ENCODE measurements at regions not wholly inside any gene's neighbourhood (a gene's known extent, or its start where the extent isn't known, plus 50 kb on each side); places are given as distances from the start of the nearest gene placed in this dataset.
"Not testable (repeated sequence)": the region's sequence is repeated elsewhere in the genome, so short reads cannot be mapped to it uniquely, and the experiment has no call there.

- no peaks in the 10 kb centered on the region for H3K27me3 ChIP-seq (ENCODE audit: insufficient read depth, low read length, poor library complexity, severe bottlenecking)
- no peaks in the 10 kb centered on the region for H4K20me1 ChIP-seq (ENCODE audit: insufficient read depth, low read length, poor library complexity, severe bottlenecking)
- H3K4me2 ChIP-seq (ENCODE audit: low read depth, low read length, poor library complexity, severe bottlenecking) = no peak overlapping the region
- H3K9ac ChIP-seq (ENCODE audit: low read depth, low read length, poor library complexity, severe bottlenecking) = no peak overlapping the region
- no peaks in the 10 kb centered on the region for H3K79me2 ChIP-seq (ENCODE audit: insufficient read depth, low read length)
- H3K36me3 ChIP-seq (ENCODE audit: insufficient read depth, low read length) = no peaks in the 10 kb centered on the region
- H2AFZ ChIP-seq (ENCODE audit: low read length) = peak overlapping the region; percentile 57
- H3K4me1 ChIP-seq (ENCODE audit: insufficient read depth, low read length, poor library complexity, severe bottlenecking) = no peaks in the 10 kb centered on the region
- no peak for TF ChIP-seq EZH2phosphoT487 (IDR thresholded peaks at IDR 0.05; ENCODE audit: borderline replicate concordance)
- no peak for TF ChIP-seq CTCF (conservative IDR thresholded peaks at IDR 0.05; ENCODE audit: low read length)
- no peaks in the 10 kb centered on the region for H3K9me3 ChIP-seq (ENCODE audit: insufficient read depth, low read depth, low read length)
- H3K4me3 ChIP-seq (ENCODE audit: low read length, poor library complexity, severe bottlenecking) = no peak overlapping the region
- no peaks in the 10 kb centered on the region for H3F3A ChIP-seq (ENCODE audit: low read depth)
- H3K9me2 ChIP-seq (replicated peaks; ENCODE audit: low read depth, low read length) = no peaks in the 10 kb centered on the region
These were observed 2749.5 kb downstream of the PCDH9 start for GRCh38 chr13:64480672-64481071.

- Histone ChIP-seq H3K4me1 (ENCODE audit: insufficient read depth, low read length, poor library complexity, severe bottlenecking) (no peaks in the 10 kb centered on the region), H3F3A (ENCODE audit: low read depth) (no peaks in the 10 kb centered on the region), H3K4me3 (ENCODE audit: low read length, poor library complexity, severe bottlenecking) (no peak overlapping the region), H3K4me2 (ENCODE audit: low read depth, low read length, poor library complexity, severe bottlenecking) (no peak overlapping the region), H3K9ac (ENCODE audit: low read depth, low read length, poor library complexity, severe bottlenecking) (no peak overlapping the region), H4K20me1 (ENCODE audit: insufficient read depth, low read length, poor library complexity, severe bottlenecking) (no peaks in the 10 kb centered on the region), H3K36me3 (ENCODE audit: insufficient read depth, low read length) (no peaks in the 10 kb centered on the region), H2AFZ (ENCODE audit: low read length) (peak overlapping the region; percentile 57), H3K79me2 (ENCODE audit: insufficient read depth, low read length) (no peaks in the 10 kb centered on the region), H3K9me2 (replicated peaks; ENCODE audit: low read depth, low read length) (no peaks in the 10 kb centered on the region), H3K27me3 (ENCODE audit: insufficient read depth, low read length, poor library complexity, severe bottlenecking) (no peaks in the 10 kb centered on the region), H3K9me3 (ENCODE audit: insufficient read depth, low read depth, low read length) (no peaks in the 10 kb centered on the region)
- no peak for TF ChIP-seq CTCF (conservative IDR thresholded peaks at IDR 0.05; ENCODE audit: low read length)
- no peak for TF ChIP-seq EZH2phosphoT487 (IDR thresholded peaks at IDR 0.05; ENCODE audit: borderline replicate concordance)
These were observed 2749.9 kb downstream of the PCDH9 start for GRCh38 chr13:64480211-64480610.

- no peak for TF ChIP-seq EZH2phosphoT487 (IDR thresholded peaks at IDR 0.05; ENCODE audit: borderline replicate concordance)
- TF ChIP-seq CTCF (conservative IDR thresholded peaks at IDR 0.05; ENCODE audit: low read length) = no peak
- no peak overlapping the region for H3K4me2 ChIP-seq (ENCODE audit: low read depth, low read length, poor library complexity, severe bottlenecking)
- no peaks in the 10 kb centered on the region for H4K20me1 ChIP-seq (ENCODE audit: insufficient read depth, low read length, poor library complexity, severe bottlenecking)
- no peaks in the 10 kb centered on the region for H3K79me2 ChIP-seq (ENCODE audit: insufficient read depth, low read length)
- no peaks in the 10 kb centered on the region for H3K9me2 ChIP-seq (replicated peaks; ENCODE audit: low read depth, low read length)
- H3K36me3 ChIP-seq (ENCODE audit: insufficient read depth, low read length) = no peaks in the 10 kb centered on the region
- H3K4me1 ChIP-seq (ENCODE audit: insufficient read depth, low read length, poor library complexity, severe bottlenecking) = peaks cover 7% of the 10 kb centered on the region
- H3F3A ChIP-seq (ENCODE audit: low read depth) = no peaks in the 10 kb centered on the region
- no peaks in the 10 kb centered on the region for H3K9me3 ChIP-seq (ENCODE audit: insufficient read depth, low read depth, low read length)
- no peak overlapping the region for H2AFZ ChIP-seq (ENCODE audit: low read length)
- H3K4me3 ChIP-seq (ENCODE audit: low read length, poor library complexity, severe bottlenecking) = no peak overlapping the region
- no peak overlapping the region for H3K9ac ChIP-seq (ENCODE audit: low read depth, low read length, poor library complexity, severe bottlenecking)
- no peaks in the 10 kb centered on the region for H3K27me3 ChIP-seq (ENCODE audit: insufficient read depth, low read length, poor library complexity, severe bottlenecking)
These were observed 2753.0 kb downstream of the PCDH9 start for GRCh38 chr13:64477146-64477545.

GRCh38 chr13:64476041-64476568 is 2754.0 kb downstream of the PCDH9 start:
- not testable (repeated sequence) for H3K9me2 ChIP-seq (replicated peaks; ENCODE audit: low read depth, low read length); H4K20me1 ChIP-seq (ENCODE audit: insufficient read depth, low read length, poor library complexity, severe bottlenecking); H3F3A ChIP-seq (ENCODE audit: low read depth); H2AFZ ChIP-seq (ENCODE audit: low read length); H3K36me3 ChIP-seq (ENCODE audit: insufficient read depth, low read length); H3K79me2 ChIP-seq (ENCODE audit: insufficient read depth, low read length); H3K27me3 ChIP-seq (ENCODE audit: insufficient read depth, low read length, poor library complexity, severe bottlenecking); H3K4me1 ChIP-seq (ENCODE audit: insufficient read depth, low read length, poor library complexity, severe bottlenecking); H3K9me3 ChIP-seq (ENCODE audit: insufficient read depth, low read depth, low read length); H3K4me2 ChIP-seq (ENCODE audit: low read depth, low read length, poor library complexity, severe bottlenecking); H3K4me3 ChIP-seq (ENCODE audit: low read length, poor library complexity, severe bottlenecking); H3K9ac ChIP-seq (ENCODE audit: low read depth, low read length, poor library complexity, severe bottlenecking)

Measured in Loucy (cell line).